OCI-LY7 (cell line): ENCODE measurements at regions not wholly inside any gene's neighbourhood (a gene's known extent, or its start where the extent isn't known, plus 50 kb on each side); places are given as distances from the start of the nearest gene placed in this dataset.
"Not testable (repeated sequence)": the region's sequence is repeated elsewhere in the genome, so short reads cannot be mapped to it uniquely, and the experiment has no call there.

ENCODE experiments used
- BruUV-seq: library from RNA; stranded (reverse); fragments of 400-500 nt; replicated peaks from 2 replicates; lab custom pipeline; 2021; lab: Mats Ljungman, UMichigan
- CTCF ChIA-PET: fragments of 300-600 bp; sonication (Branson Sonifier 250); formaldehyde crosslinking; loops from one replicate; lab custom pipeline; 2022; ENCODE audit warnings: antibody characterized with exemption; ENCODE audit not compliant: unreplicated experiment; lab: Charles Lee
- POLR2A ChIA-PET: fragments of 300-600 bp; sonication (Branson Sonifier 250); formaldehyde crosslinking; loops from one replicate; lab custom pipeline; 2022; ENCODE audit warnings: antibody characterized with exemption; lab: Charles Lee
- DNase-seq: peaks from one replicate; pipeline ENCODE4 v3.0.0-alpha.2; 2015; ENCODE audit warnings: low spot score
- H2AFZ ChIP-seq: fragments of 200-600 bp; sonication (generic), shearing (Covaris generic); 2 replicates; pipeline ENCODE4 v1.6.1; 2014; ENCODE audit warnings: mild to moderate bottlenecking, antibody characterized with exemption, low read length, moderate library complexity
- H3K27ac ChIP-seq: fragments of 200-600 bp; sonication (generic); 2 replicates; pipeline ENCODE4 v1.5.1; 2014; ENCODE audit warnings: mixed run types, low read depth, mild to moderate bottlenecking, moderate library complexity, low read length, inconsistent platforms; ENCODE audit not compliant: poor library complexity, severe bottlenecking
- H3K36me3 ChIP-seq: fragments of 200-600 bp; sonication (generic); 2 replicates; pipeline ENCODE4 v1.6.1; 2014; ENCODE audit warnings: mild to moderate bottlenecking, antibody characterized with exemption, low read length, moderate library complexity, mixed read lengths; ENCODE audit not compliant: insufficient read depth
- H3K4me1 ChIP-seq: fragments of 200-600 bp; sonication (generic); 2 replicates; pipeline ENCODE4 v1.5.1; 2014; ENCODE audit warnings: mild to moderate bottlenecking, low read length; ENCODE audit not compliant: insufficient read depth, poor library complexity, severe bottlenecking
- H3K4me2 ChIP-seq: fragments of 200-600 bp; sonication (generic); 2 replicates; pipeline ENCODE4 v1.6.1; 2014; ENCODE audit warnings: mild to moderate bottlenecking, low read length
- H3K4me3 ChIP-seq: fragments of 200-600 bp; sonication (generic); 2 replicates; pipeline ENCODE4 v1.5.1; 2014; ENCODE audit warnings: mild to moderate bottlenecking, low read depth, low read length; ENCODE audit not compliant: poor library complexity, severe bottlenecking
- H3K79me2 ChIP-seq: fragments of 200-600 bp; sonication (generic); 2 replicates; pipeline ENCODE4 v1.6.1; 2016; ENCODE audit warnings: low read depth, mild to moderate bottlenecking, low read length, moderate library complexity, mixed read lengths; ENCODE audit not compliant: insufficient read depth
- H3K9me2 ChIP-seq: fragments of 200-600 bp; sonication (generic); 2 replicates; pipeline ENCODE4 v1.6.1; 2016; ENCODE audit warnings: mild to moderate bottlenecking, low read length, mixed read lengths; ENCODE audit not compliant: insufficient read depth
- H3K9me3 ChIP-seq: fragments of 200-600 bp; sonication (generic); 2 replicates; pipeline ENCODE4 v1.6.1; 2014; ENCODE audit warnings: mild to moderate bottlenecking, mixed run types, low read length, mixed read lengths
- H4K20me1 ChIP-seq: fragments of 200-600 bp; sonication (generic); 2 replicates; pipeline ENCODE4 v1.6.1; 2014; ENCODE audit warnings: mild to moderate bottlenecking, antibody characterized with exemption, low read length, moderate library complexity, mixed read lengths; ENCODE audit not compliant: insufficient read depth
- CTCF ChIP-seq: fragments of 200-600 bp; sonication (generic); conservative IDR thresholded peaks from 2 replicates; pipeline ENCODE4 v1.5.1; 2014; ENCODE audit warnings: mild to moderate bottlenecking, antibody characterized with exemption, low read length, moderate library complexity, mixed read lengths
- EZH2phosphoT487 ChIP-seq: fragments of 200-600 bp; sonication (generic); IDR thresholded peaks from 2 replicates; pipeline ENCODE4 v1.6.1; 2018; ENCODE audit warnings: low read depth, borderline replicate concordance, mild to moderate bottlenecking, mixed run types, antibody characterized with exemption, low read length, moderate library complexity, mixed read lengths
- intact Hi-C: fragments of 100-400 bp; cut with micrococcal nuclease; formaldehyde crosslinking; loops from one replicate; pipeline ENCODE4 v1.10.0; 2022; ENCODE audit not compliant: unreplicated experiment

GRCh38 chr7:29680601-29681000 is 117.0 kb downstream of the PRR15 start:
- H3K79me2 ChIP-seq, DNase-seq, H3K9me2 ChIP-seq, H3K27ac ChIP-seq, H3K4me3 ChIP-seq, H2AFZ ChIP-seq, CTCF ChIA-PET, H3K9me3 ChIP-seq, H3K36me3 ChIP-seq, BruUV-seq, H3K4me2 ChIP-seq, H3K4me1 ChIP-seq, H4K20me1 ChIP-seq, POLR2A ChIA-PET, intact Hi-C loops: not testable (repeated sequence)

- H3K27ac ChIP-seq, H3K79me2 ChIP-seq, H2AFZ ChIP-seq, H4K20me1 ChIP-seq, DNase-seq, CTCF ChIA-PET, POLR2A ChIA-PET, H3K9me2 ChIP-seq, intact Hi-C loops, BruUV-seq, H3K9me3 ChIP-seq, H3K36me3 ChIP-seq, H3K4me1 ChIP-seq: not testable (repeated sequence)
- Histone ChIP-seq H3K4me3 (peak overlapping the region; percentile 69), H3K4me2 (peak overlapping the region; percentile 68)
Observed at GRCh38 chr7:29684151-29684786, 120.6 kb downstream of the PRR15 start.

- CTCF ChIA-PET = no interaction called here
- no peaks in the 10 kb centered on the region for H3K9me3 ChIP-seq
- peak; percentile 30 for DNase-seq
- H2AFZ ChIP-seq = no peak overlapping the region; the same call in 1 of the 2 replicates
- no peaks in the 10 kb centered on the region for H3K36me3 ChIP-seq
- no peaks in the 10 kb centered on the region for H4K20me1 ChIP-seq
- no TSS peak for BruUV-seq
- H3K4me3 ChIP-seq = peak overlapping the region; percentile 69
- H3K4me2 ChIP-seq = peak overlapping the region; percentile 68
- POLR2A ChIA-PET = no interaction called here
- intact Hi-C loops = no loop called here
- no peak overlapping the region for H3K27ac ChIP-seq
- TF ChIP-seq CTCF = no peak
- no peak for TF ChIP-seq EZH2phosphoT487
- H3K79me2 ChIP-seq = no peaks in the 10 kb centered on the region
- H3K9me2 ChIP-seq = no peaks in the 10 kb centered on the region
- no peaks in the 10 kb centered on the region for H3K4me1 ChIP-seq
Observed at GRCh38 chr7:29684787-29685650, 121.3 kb upstream of the WIPF3 start.

GRCh38 chr7:29685651-29686271 is 120.5 kb upstream of the WIPF3 start:
- H3K79me2 ChIP-seq, H3K36me3 ChIP-seq, BruUV-seq, H3K9me2 ChIP-seq, POLR2A ChIA-PET, CTCF ChIA-PET, H4K20me1 ChIP-seq, H3K9me3 ChIP-seq, intact Hi-C loops, DNase-seq, H2AFZ ChIP-seq, H3K27ac ChIP-seq, H3K4me1 ChIP-seq: not testable (repeated sequence)
- peak overlapping the region; percentile 69 for H3K4me3 ChIP-seq
- peak overlapping the region; percentile 68; the same call in 1 of the 2 replicates for H3K4me2 ChIP-seq

GRCh38 chr7:29690510-29690909 is 115.8 kb upstream of the WIPF3 start:
- BruUV-seq, H3K4me3 ChIP-seq, POLR2A ChIA-PET, H4K20me1 ChIP-seq, H3K79me2 ChIP-seq, intact Hi-C loops, H3K9me2 ChIP-seq, H3K27ac ChIP-seq, H3K4me2 ChIP-seq, CTCF ChIA-PET, H3K36me3 ChIP-seq, H3K4me1 ChIP-seq, H3K9me3 ChIP-seq, DNase-seq, H2AFZ ChIP-seq: not testable (repeated sequence)
